ENCODE measurements at regions not wholly inside any gene's neighbourhood (a gene's known extent, or its start where the extent isn't known, plus 50 kb on each side); places are given as distances from the start of the nearest gene placed in this dataset.

GRCh38 chr4:144302704-144303536, 162.4 kb upstream of the GYPA start:
- DNase-seq, result peak in 1 of 2 donors; percentile 4

- no peak for DNase-seq
Observed at GRCh38 chr4:144304025-144304424, 163.5 kb upstream of the GYPA start.

GRCh38 chr4:144310535-144310934, 170.0 kb upstream of the GYPA start:
- DNase-seq, result no peak

- DNase-seq, result no peak
Observed at GRCh38 chr4:144313370-144313769, 172.9 kb upstream of the GYPA start.

GRCh38 chr4:144316869-144317268, 176.4 kb upstream of the GYPA start:
- no peak for DNase-seq

GRCh38 chr4:144318797-144319196, 178.3 kb upstream of the GYPA start:
- DNase-seq, result no peak

GRCh38 chr4:144336633-144337032, 196.1 kb upstream of the GYPA start:
- no peak for DNase-seq

GRCh38 chr4:144338148-144338547, 197.6 kb upstream of the GYPA start:
- no peak for DNase-seq

GRCh38 chr4:144338834-144339233, 198.3 kb upstream of the GYPA start:
- DNase-seq, result no peak

- DNase-seq, result no peak
Observed at GRCh38 chr4:144340931-144341330, 200.4 kb upstream of the GYPA start.

- DNase-seq, result no peak
Observed at GRCh38 chr4:144342949-144343760, 202.6 kb upstream of the GYPA start.

GRCh38 chr4:144347121-144347520, 206.6 kb upstream of the GYPA start:
- no peak for DNase-seq

GRCh38 chr4:144350706-144351105, 210.2 kb upstream of the GYPA start:
- DNase-seq, result no peak

- no peak for DNase-seq
Observed at GRCh38 chr4:144351306-144351705, 210.8 kb upstream of the GYPA start.

GRCh38 chr4:144353292-144353691, 212.8 kb upstream of the GYPA start:
- DNase-seq, result no peak

GRCh38 chr4:144355811-144356757, 215.6 kb upstream of the GYPA start:
- DNase-seq, result peak; percentile 58 to 69

GRCh38 chr4:144356941-144357381, 216.4 kb upstream of the GYPA start:
- DNase-seq, result no peak

GRCh38 chr4:144357975-144358374, 217.5 kb upstream of the GYPA start:
- DNase-seq, result no peak

- no peak for DNase-seq
Observed at GRCh38 chr4:144360146-144360793, 219.8 kb upstream of the GYPA start.

GRCh38 chr4:144362366-144362765, 221.8 kb upstream of the GYPA start:
- no peak for DNase-seq

GRCh38 chr4:144363890-144364289, 223.4 kb upstream of the GYPA start:
- DNase-seq, result no peak
